ENCODE measurements at regions not wholly inside any gene's neighbourhood (a gene's known extent, or its start where the extent isn't known, plus 50 kb on each side); places are given as distances from the start of the nearest gene placed in this dataset.

DNA sequence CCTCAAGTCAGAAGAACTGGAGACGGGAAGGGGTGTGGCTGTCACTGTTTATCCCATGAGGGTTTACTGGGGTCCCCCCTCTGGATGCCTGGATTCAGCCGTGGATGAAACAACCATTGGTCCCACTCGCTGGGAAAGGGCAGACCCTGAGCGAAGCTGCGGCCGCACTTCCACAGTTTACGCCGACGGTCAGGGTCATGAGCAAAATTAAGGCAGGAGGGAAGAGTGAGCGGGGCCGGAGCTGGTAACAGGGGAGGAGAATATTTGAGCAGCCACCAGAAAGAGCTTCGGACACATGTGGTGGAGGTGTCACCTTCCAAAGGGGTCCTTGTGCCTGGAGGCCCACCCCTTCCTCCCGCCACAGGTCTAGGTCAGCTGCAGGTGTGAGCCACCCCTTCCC, 344.9 kb downstream of the BRD1 start:
- no peak for TF ChIP-seq TAF1 (IDR thresholded peaks at IDR 0.05; ENCODE audit: low read depth, low read length)
- no peak for TF ChIP-seq POLR2AphosphoS5 (IDR thresholded peaks at IDR 0.05; ENCODE audit: low read depth, low read length)
- no peak for TF ChIP-seq POLR2A (IDR thresholded peaks at IDR 0.05; ENCODE audit: low read depth, low read length)
- no peak for TF ChIP-seq SPI1 (IDR thresholded peaks at IDR 0.05; ENCODE audit: low read depth, low read length)
- TF ChIP-seq POU2F2 (IDR thresholded peaks at IDR 0.05; ENCODE audit: low read depth, low read length), result no peak
- TF ChIP-seq PAX5 (IDR thresholded peaks at IDR 0.05; ENCODE audit: insufficient read depth, low read length, severe bottlenecking), result no peak

Data from GM12891 (cell line).